NCI-H1105 (cell line): ENCODE measurements at regions not wholly inside any gene's neighbourhood (a gene's known extent, or its start where the extent isn't known, plus 50 kb on each side); places are given as distances from the start of the nearest gene placed in this dataset.

Source experiments
- DNase-seq: peaks from one replicate; lab custom pipeline; 2025; lab: John Stamatoyannopoulos, UW

GRCh38 chr16:35642322-35642835 lies 2183.0 kb downstream of the TP53TG3F start:
- DNase-seq: no peak

- DNase-seq: no peak
Observed at GRCh38 chr16:35651841-35652240, 2192.4 kb downstream of the TP53TG3F start.

- DNase-seq: no peak
Observed at GRCh38 chr16:35664091-35664693, 2204.8 kb downstream of the TP53TG3F start.

- DNase-seq: no peak
Observed at GRCh38 chr16:35685085-35685484, 2225.7 kb downstream of the TP53TG3F start.

GRCh38 chr16:35686595-35686994 lies 2227.2 kb downstream of the TP53TG3F start:
- DNase-seq: no peak

GRCh38 chr16:35687071-35687470 lies 2227.7 kb downstream of the TP53TG3F start:
- no peak for DNase-seq

GRCh38 chr16:35687781-35688180 lies 2228.4 kb downstream of the TP53TG3F start:
- DNase-seq: no peak

- DNase-seq: no peak
Observed at GRCh38 chr16:35689764-35690163, 2230.4 kb downstream of the TP53TG3F start.

- DNase-seq: no peak
Observed at GRCh38 chr16:35690413-35690812, 2231.0 kb downstream of the TP53TG3F start.

GRCh38 chr16:35691057-35691456 lies 2231.6 kb downstream of the TP53TG3F start:
- no peak for DNase-seq

- DNase-seq: no peak
Observed at GRCh38 chr16:35692824-35693223, 2233.4 kb downstream of the TP53TG3F start.

- no peak for DNase-seq
Observed at GRCh38 chr16:35706901-35707300, 2247.5 kb downstream of the TP53TG3F start.

GRCh38 chr16:35711435-35711834 lies 2252.0 kb downstream of the TP53TG3F start:
- no peak for DNase-seq

GRCh38 chr16:35711958-35712357 lies 2252.5 kb downstream of the TP53TG3F start:
- DNase-seq: no peak

GRCh38 chr16:35713762-35714650 lies 2254.6 kb downstream of the TP53TG3F start:
- DNase-seq: no peak

GRCh38 chr16:35714665-35715064 lies 2255.3 kb downstream of the TP53TG3F start:
- no peak for DNase-seq

- no peak for DNase-seq
Observed at GRCh38 chr16:35724551-35724950, 2265.1 kb downstream of the TP53TG3F start.

- DNase-seq: no peak
Observed at GRCh38 chr16:35725949-35726348, 2266.5 kb downstream of the TP53TG3F start.

GRCh38 chr16:35730251-35730650 lies 2270.8 kb downstream of the TP53TG3F start:
- DNase-seq: no peak

GRCh38 chr16:35731341-35732040 lies 2272.1 kb downstream of the TP53TG3F start:
- DNase-seq: no peak

GRCh38 chr16:35732046-35732810 lies 2272.8 kb downstream of the TP53TG3F start:
- DNase-seq: no peak
